Tibial nerve (tissue), 4 donors: ENCODE measurements at regions not wholly inside any gene's neighbourhood (a gene's known extent, or its start where the extent isn't known, plus 50 kb on each side); places are given as distances from the start of the nearest gene placed in this dataset.

Experiments
- DNase-seq, 2 donors: peaks; one replicate each; pipeline ENCODE4 v3.0.0-alpha.2; 2019; ENCODE audit warnings: low spot score in 2 of 2
- H3K27ac ChIP-seq, 4 donors: fragments of 200-600 bp; sonication (generic) in 3 of 4; one replicate each; pipeline ENCODE4 v1.5.1; 2017 to 2019; ENCODE audit warnings: mild to moderate bottlenecking in 1 of 4
- H3K27me3 ChIP-seq, 2 donors: fragments of 200-600 bp; sonication (generic) in 1 of 2; one replicate each; pipeline versions ENCODE4 v1.5.1 to v1.6.0; 2017 to 2019
- H3K36me3 ChIP-seq, 3 donors: fragments of 200-600 bp; sonication (generic); one replicate each; pipeline ENCODE4 v1.5.1; 2018 to 2019
- H3K4me1 ChIP-seq, 4 donors: fragments of 200-600 bp; sonication (generic) in 3 of 4; one replicate each; pipeline ENCODE4 v1.5.1; 2017 to 2019
- H3K4me3 ChIP-seq, 4 donors: fragments of 200-600 bp; sonication (generic) in 3 of 4; one replicate each; pipeline ENCODE4 v1.5.1; 2017 to 2019; ENCODE audit warnings: mild to moderate bottlenecking in 1 of 4, moderate library complexity in 1 of 4
- H3K9me3 ChIP-seq, 4 donors: fragments of 200-600 bp; sonication (generic) in 3 of 4; one replicate each; pipeline ENCODE4 v1.5.1; 2017 to 2019
- CTCF ChIP-seq, 5 experiments: fragments of 200-600 bp in 3 of 5; fragments of 450-650 bp in 2 of 5; sonication (generic) in 3 of 5; IDR thresholded peaks; one replicate each; pipeline ENCODE4 v1.5.1; 2016 to 2019; ENCODE audit warnings: antibody characterized with exemption in 5 of 5, mild to moderate bottlenecking in 3 of 5, moderate library complexity in 2 of 5
- EP300 ChIP-seq, 2 donors: sonication (generic); formaldehyde crosslinking; IDR thresholded peaks; one replicate each; pipeline ENCODE4 v1.6.1; 2017; ENCODE audit warnings: antibody characterized with exemption in 2 of 2, mild to moderate bottlenecking in 1 of 2
- POLR2A ChIP-seq, 2 donors: fragments of 450-650 bp; IDR thresholded peaks; one replicate each; pipeline ENCODE4 v1.6.1; 2017; ENCODE audit warnings: antibody characterized with exemption in 2 of 2, mild to moderate bottlenecking in 2 of 2, moderate library complexity in 2 of 2
- WGBS, 2 donors: methylation state at CpG; one replicate each; pipeline ENCODE4 v1.1.5; 2018; 5-methylcytosine and 5-hydroxymethylcytosine counted together

GRCh38 chr7:81301815-81302214 lies 383.0 kb upstream of the SEMA3C start:
- Histone ChIP-seq H3K4me1 (peaks cover 0 to 17% (median 0%) of the 10 kb centered on the region in 4 donors), H3K9me3 (no peaks in the 10 kb centered on the region), H3K36me3 (no peaks in the 10 kb centered on the region), H3K27me3 (no peaks in the 10 kb centered on the region), H3K27ac (no peak overlapping the region), H3K4me3 (no peak overlapping the region)
- 77 to 90% methylated on average over 2 of the region's 2 CpGs for WGBS, 2 donors
- TF ChIP-seq POLR2A (IDR thresholded peaks at IDR 0.05) (no peak), EP300 (IDR thresholded peaks at IDR 0.05) (no peak), CTCF (IDR thresholded peaks at IDR 0.05) (no peak)
- DNase-seq = no peak

DNA sequence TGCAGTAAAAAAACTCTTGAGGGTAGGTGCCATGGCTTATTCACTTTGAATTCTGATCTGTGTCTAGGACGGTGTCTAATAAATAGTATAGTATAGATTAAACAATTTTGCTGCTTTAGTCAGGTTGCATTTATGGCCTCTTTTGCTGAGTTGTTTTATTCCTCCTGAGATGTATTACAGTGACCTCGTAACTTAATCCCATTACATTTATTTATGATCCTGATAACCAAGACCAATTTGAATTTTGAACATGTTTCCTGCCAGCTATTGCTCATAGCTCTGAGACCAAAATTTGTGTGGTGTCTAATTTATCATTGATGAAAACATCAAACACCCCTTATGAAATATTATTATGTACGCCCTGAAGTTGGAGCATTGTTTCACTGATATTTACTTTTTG lies 381.9 kb upstream of the SEMA3C start:
- TF ChIP-seq EP300 (IDR thresholded peaks at IDR 0.05) = no peak
- Histone ChIP-seq H3K27ac (no peak overlapping the region), H3K27me3 (no peaks in the 10 kb centered on the region), H3K4me3 (no peak overlapping the region), H3K36me3 (no peaks in the 10 kb centered on the region), H3K4me1 (peaks cover 0 to 17% (median 0%) of the 10 kb centered on the region in 4 donors), H3K9me3 (no peaks in the 10 kb centered on the region)
- DNase-seq = no peak
- 90 to 95% methylated on average over 3 of the region's 3 CpGs for WGBS, 2 donors

GRCh38 chr7:81299711-81300110 lies 380.9 kb upstream of the SEMA3C start:
- no peak for DNase-seq
- no peaks in the 10 kb centered on the region for H3K27me3 ChIP-seq
- peak overlapping the region in 1 of 4 donors; percentile 8 for H3K27ac ChIP-seq
- peaks cover 0 to 17% (median 0%) of the 10 kb centered on the region in 4 donors for H3K4me1 ChIP-seq
- no peaks in the 10 kb centered on the region for H3K9me3 ChIP-seq
- WGBS, 2 donors = 41 to 49% methylated on average over 3 of the region's 3 CpGs
- H3K4me3 ChIP-seq = no peak overlapping the region
- no peaks in the 10 kb centered on the region for H3K36me3 ChIP-seq
- TF ChIP-seq POLR2A (IDR thresholded peaks at IDR 0.05) = no peak
- TF ChIP-seq CTCF (IDR thresholded peaks at IDR 0.05) = no peak
- TF ChIP-seq EP300 (IDR thresholded peaks at IDR 0.05) = no peak

DNA sequence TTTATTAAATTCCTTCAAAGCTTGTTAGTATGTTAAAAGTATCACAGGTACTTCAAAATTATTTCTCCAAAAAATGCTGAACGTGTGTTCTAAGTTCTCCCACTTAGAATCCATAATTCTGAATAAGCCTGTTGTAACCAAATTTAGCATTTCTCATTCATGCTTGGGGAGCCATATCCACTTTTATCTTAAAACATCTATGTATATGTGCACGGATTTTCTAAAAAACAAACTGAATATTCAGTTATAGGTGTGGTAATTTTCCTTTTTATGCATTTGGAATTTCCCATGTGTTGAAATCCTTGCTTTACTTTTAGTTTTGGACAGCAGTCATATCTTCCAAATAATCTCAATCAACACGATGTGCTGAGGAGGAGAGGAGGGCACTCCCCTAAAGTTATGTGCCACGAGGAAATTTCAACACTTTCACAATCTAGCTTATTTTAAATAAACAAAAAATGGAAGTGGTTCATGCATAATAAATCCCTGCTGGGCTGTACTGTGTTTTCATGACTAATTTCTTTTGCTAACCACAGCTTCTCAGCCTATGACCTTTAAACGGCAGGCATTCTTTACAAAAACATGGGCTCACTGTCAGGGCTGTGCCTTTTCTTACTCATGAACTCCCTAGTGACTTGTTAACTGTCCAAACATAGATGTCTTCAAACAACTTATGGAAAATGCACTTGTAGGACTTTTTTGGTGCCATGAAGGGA lies 380.3 kb upstream of the SEMA3C start:
- no peak overlapping the region for H3K4me3 ChIP-seq
- H3K36me3 ChIP-seq = no peaks in the 10 kb centered on the region
- peaks cover 0 to 17% (median 0%) of the 10 kb centered on the region in 4 donors for H3K4me1 ChIP-seq
- H3K27me3 ChIP-seq = no peaks in the 10 kb centered on the region
- H3K27ac ChIP-seq = no peak overlapping the region
- DNase-seq = no peak
- WGBS, 2 donors = 10 to 13% methylated on average over 5 of the region's 5 CpGs
- H3K9me3 ChIP-seq = no peaks in the 10 kb centered on the region
- TF ChIP-seq EP300 (IDR thresholded peaks at IDR 0.05) = peak in 1 of 2 donors; percentile 25
- no peak for TF ChIP-seq CTCF (IDR thresholded peaks at IDR 0.05)

DNA sequence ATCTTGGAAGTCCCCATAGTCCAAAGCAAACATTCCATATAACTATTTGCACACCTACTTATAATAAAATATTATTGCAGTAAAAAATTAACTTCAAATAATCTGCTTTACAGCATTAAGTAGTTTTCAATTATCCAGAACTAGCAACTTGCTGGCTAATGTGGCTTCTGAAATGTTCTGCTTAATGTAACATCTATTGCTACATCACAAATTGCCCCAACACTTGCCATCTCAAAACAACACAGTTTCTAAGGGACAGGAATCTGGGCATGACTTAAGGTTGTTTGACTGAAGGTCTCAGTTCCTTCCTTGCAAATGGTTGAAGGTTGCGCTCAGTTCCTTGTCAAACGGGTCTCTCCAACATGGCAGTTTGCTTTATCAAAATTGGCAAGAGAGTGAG lies 378.5 kb upstream of the SEMA3C start:
- TF ChIP-seq EP300 (IDR thresholded peaks at IDR 0.05) = no peak
- no peak for TF ChIP-seq CTCF (IDR thresholded peaks at IDR 0.05)
- no peak for TF ChIP-seq POLR2A (IDR thresholded peaks at IDR 0.05)
- Histone ChIP-seq H3K27me3 (no peaks in the 10 kb centered on the region), H3K36me3 (no peaks in the 10 kb centered on the region), H3K9me3 (no peaks in the 10 kb centered on the region), H3K4me3 (no peak overlapping the region), H3K4me1 (peaks cover 0 to 17% (median 0%) of the 10 kb centered on the region in 4 donors), H3K27ac (no peak overlapping the region)
- no peak for DNase-seq
- WGBS, 2 donors = 43 to 72% methylated on average over 2 of the region's 2 CpGs
